DOHH2 (cell line): ENCODE measurements at regions not wholly inside any gene's neighbourhood (a gene's known extent, or its start where the extent isn't known, plus 50 kb on each side); places are given as distances from the start of the nearest gene placed in this dataset.

ENCODE experiments used
- H3F3A ChIP-seq: fragments of 200-600 bp; sonication (generic), shearing (Covaris generic); 2 replicates; pipeline ENCODE4 v1.6.0; 2016; ENCODE audit warnings: antibody characterized with exemption, mild to moderate bottlenecking; ENCODE audit not compliant: control insufficient read depth, insufficient read depth
- H3K27ac ChIP-seq: fragments of 200-600 bp; sonication (generic); 2 replicates; pipeline ENCODE4 v1.5.1; 2014; ENCODE audit warnings: low read depth, mild to moderate bottlenecking, low read length, moderate library complexity
- H3K27me3 ChIP-seq: fragments of 200-600 bp; sonication (generic); 2 replicates; pipeline ENCODE4 v1.6.1; 2014; ENCODE audit warnings: mild to moderate bottlenecking, low read length, mixed read lengths; ENCODE audit not compliant: control insufficient read depth
- H3K36me3 ChIP-seq: fragments of 200-600 bp; sonication (generic); 2 replicates; pipeline ENCODE4 v1.6.1; 2014; ENCODE audit warnings: mild to moderate bottlenecking, low read length, moderate library complexity, mixed read lengths; ENCODE audit not compliant: control insufficient read depth
- H3K4me1 ChIP-seq: fragments of 200-600 bp; sonication (generic); 2 replicates; pipeline ENCODE4 v1.6.1; 2014; ENCODE audit warnings: mild to moderate bottlenecking, low read length, mixed read lengths; ENCODE audit not compliant: control insufficient read depth
- H3K4me2 ChIP-seq: fragments of 200-600 bp; sonication (generic); 2 replicates; pipeline ENCODE4 v1.6.0; 2014; ENCODE audit warnings: mild to moderate bottlenecking, low read length, moderate library complexity
- H3K4me3 ChIP-seq: fragments of 200-600 bp; sonication (generic); 2 replicates; pipeline ENCODE4 v1.5.1; 2014; ENCODE audit warnings: mild to moderate bottlenecking, low read length, mixed read lengths
- H3K79me2 ChIP-seq: fragments of 200-600 bp; sonication (generic); 2 replicates; pipeline ENCODE4 v1.6.1; 2014; ENCODE audit warnings: mild to moderate bottlenecking, low read length, mixed read lengths; ENCODE audit not compliant: control insufficient read depth
- H3K9me2 ChIP-seq: fragments of 200-600 bp; sonication (generic); replicated peaks from 2 replicates; pipeline ENCODE4 v1.6.1; 2014; ENCODE audit warnings: mild to moderate bottlenecking, low read length, mixed read lengths; ENCODE audit not compliant: control insufficient read depth
- H3K9me3 ChIP-seq: fragments of 200-600 bp; sonication (generic); 2 replicates; pipeline ENCODE4 v1.6.1; 2014; ENCODE audit warnings: antibody characterized with exemption, low read length, mixed read lengths; ENCODE audit not compliant: control insufficient read depth, insufficient read depth
- H4K20me1 ChIP-seq: fragments of 200-600 bp; sonication (generic); 2 replicates; pipeline ENCODE4 v1.6.0; 2014; ENCODE audit warnings: low read depth, mild to moderate bottlenecking, antibody characterized with exemption, low read length, moderate library complexity; ENCODE audit not compliant: control insufficient read depth, insufficient read depth
- EZH2phosphoT487 ChIP-seq: fragments of 200-600 bp; sonication (generic); IDR thresholded peaks from 2 replicates; pipeline ENCODE4 v1.6.1; 2017; ENCODE audit warnings: borderline replicate concordance, mild to moderate bottlenecking, antibody characterized with exemption, low read length, moderate library complexity, mixed read lengths
- TF ChIP-seq, protein P1 (sequence below): fragments of 200-600 bp; sonication (generic); IDR thresholded peaks from one replicate; pipeline ENCODE4 v1.5.1; 2014; ENCODE audit warnings: antibody characterized with exemption, mild to moderate bottlenecking, low read depth, low read length; ENCODE audit not compliant: poor library complexity, severe bottlenecking

DNA sequence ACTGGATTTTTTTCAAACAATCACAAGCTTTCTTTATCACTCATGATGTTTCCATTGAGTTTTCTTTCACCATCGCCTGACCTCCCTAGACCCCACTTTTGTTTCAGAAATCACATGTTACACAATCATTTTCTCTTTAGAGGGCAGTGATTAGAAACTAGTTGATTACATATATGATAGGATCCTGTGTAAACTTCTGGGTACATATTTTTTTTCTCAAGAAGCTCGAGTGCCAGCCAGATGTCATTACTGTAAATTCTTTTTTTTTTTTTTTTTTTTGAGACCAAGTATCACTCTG is 62.4 kb upstream of the PSMA6 start:
- Histone ChIP-seq H3K4me2 (no peak overlapping the region), H3K4me1 (peaks cover 6% of the 10 kb centered on the region; the same call in 1 of the 2 replicates)

DNA sequence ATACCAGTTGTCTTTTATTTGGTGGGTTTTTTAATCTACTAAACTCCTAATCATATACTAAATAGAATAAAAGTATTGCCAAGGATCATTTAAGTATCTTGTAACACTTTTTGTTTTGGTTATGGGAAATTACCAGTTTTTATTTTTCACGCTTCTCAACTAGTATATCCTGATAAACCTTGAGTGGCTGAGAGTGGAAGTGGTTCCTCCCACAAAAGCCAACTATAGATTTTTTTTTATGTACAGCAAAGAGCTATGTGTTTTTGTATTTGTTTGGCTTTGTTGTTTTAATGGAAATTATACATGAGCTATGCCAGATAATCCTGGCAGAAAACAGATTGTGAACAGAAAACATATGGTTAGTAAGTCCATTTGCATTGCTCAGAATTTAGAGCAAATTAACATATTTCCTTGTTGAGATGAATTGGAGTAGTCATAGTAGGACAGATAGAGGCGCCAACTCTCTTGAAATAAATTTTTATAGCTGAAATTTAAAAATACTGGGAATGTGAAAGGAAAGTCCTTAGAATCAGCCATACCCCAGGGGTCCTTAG is 60.9 kb upstream of the PSMA6 start:
- Histone ChIP-seq H3K4me2 (no peak overlapping the region), H3K4me3 (no peak overlapping the region), H3K27ac (no peak overlapping the region)

More for the DNA sequence above, 62.4 kb upstream of the PSMA6 start:
- TF ChIP-seq, protein P1, sequence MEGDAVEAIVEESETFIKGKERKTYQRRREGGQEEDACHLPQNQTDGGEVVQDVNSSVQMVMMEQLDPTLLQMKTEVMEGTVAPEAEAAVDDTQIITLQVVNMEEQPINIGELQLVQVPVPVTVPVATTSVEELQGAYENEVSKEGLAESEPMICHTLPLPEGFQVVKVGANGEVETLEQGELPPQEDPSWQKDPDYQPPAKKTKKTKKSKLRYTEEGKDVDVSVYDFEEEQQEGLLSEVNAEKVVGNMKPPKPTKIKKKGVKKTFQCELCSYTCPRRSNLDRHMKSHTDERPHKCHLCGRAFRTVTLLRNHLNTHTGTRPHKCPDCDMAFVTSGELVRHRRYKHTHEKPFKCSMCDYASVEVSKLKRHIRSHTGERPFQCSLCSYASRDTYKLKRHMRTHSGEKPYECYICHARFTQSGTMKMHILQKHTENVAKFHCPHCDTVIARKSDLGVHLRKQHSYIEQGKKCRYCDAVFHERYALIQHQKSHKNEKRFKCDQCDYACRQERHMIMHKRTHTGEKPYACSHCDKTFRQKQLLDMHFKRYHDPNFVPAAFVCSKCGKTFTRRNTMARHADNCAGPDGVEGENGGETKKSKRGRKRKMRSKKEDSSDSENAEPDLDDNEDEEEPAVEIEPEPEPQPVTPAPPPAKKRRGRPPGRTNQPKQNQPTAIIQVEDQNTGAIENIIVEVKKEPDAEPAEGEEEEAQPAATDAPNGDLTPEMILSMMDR: peak; percentile 2
- no peak for TF ChIP-seq EZH2phosphoT487
- H3K36me3 ChIP-seq: no peaks in the 10 kb centered on the region
- H3K27ac ChIP-seq: no peak overlapping the region
- no peaks in the 10 kb centered on the region for H3F3A ChIP-seq
- H3K9me3 ChIP-seq: no peaks in the 10 kb centered on the region
- H3K27me3 ChIP-seq: no peaks in the 10 kb centered on the region
- H3K4me3 ChIP-seq: no peak overlapping the region
- no peaks in the 10 kb centered on the region for H4K20me1 ChIP-seq
- no peaks in the 10 kb centered on the region for H3K9me2 ChIP-seq
- H3K79me2 ChIP-seq: no peaks in the 10 kb centered on the region

DNA sequence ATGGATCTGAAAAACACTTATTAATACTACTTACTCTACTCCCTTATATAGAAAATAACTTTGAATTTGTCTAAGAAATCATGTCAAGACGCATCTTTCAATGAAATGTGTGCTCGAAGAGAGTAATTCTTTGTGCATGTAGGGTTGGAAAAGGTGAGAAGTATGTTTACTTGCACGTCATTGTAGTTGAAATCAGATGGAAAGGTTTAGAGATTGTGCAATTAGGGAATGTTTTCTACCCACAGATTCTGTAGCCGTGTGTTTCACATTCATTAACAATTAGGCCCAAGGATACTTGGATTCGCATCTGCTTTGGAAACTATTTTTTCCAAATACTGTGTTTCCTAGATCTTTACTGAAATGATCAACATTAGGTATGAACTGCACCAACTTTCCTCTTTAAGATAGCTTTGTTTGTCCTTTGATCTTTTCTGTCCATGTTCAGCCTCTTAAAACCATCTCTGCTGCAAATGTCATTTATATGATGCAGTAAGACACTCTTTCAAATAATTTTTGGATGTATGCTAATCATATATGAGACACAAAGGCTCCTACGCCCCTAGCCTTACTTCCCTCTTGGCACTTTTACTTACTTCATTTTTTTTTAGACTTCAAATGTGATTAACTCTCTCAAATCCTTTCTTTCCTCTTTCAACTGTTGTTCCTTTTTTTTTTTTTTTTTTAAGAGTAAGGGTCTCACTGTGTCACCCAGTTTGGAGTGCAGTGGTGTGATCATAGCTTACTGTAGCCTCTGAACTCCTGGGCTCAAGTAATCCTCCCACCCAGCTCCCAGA is 58.0 kb upstream of the PSMA6 start:
- Histone ChIP-seq H3K27ac (no peak overlapping the region), H3K4me2 (no peak overlapping the region)

More for the DNA sequence above, 60.9 kb upstream of the PSMA6 start:
- H3K9me3 ChIP-seq: no peaks in the 10 kb centered on the region
- TF ChIP-seq EZH2phosphoT487: no peak
- TF ChIP-seq, protein P1: no peak
- H3K4me1 ChIP-seq: peaks cover 6% of the 10 kb centered on the region; the same call in 1 of the 2 replicates
- no peaks in the 10 kb centered on the region for H3K36me3 ChIP-seq
- no peaks in the 10 kb centered on the region for H3F3A ChIP-seq
- no peaks in the 10 kb centered on the region for H4K20me1 ChIP-seq
- no peaks in the 10 kb centered on the region for H3K27me3 ChIP-seq
- H3K79me2 ChIP-seq: no peaks in the 10 kb centered on the region
- no peaks in the 10 kb centered on the region for H3K9me2 ChIP-seq

More for the DNA sequence above, 58.0 kb upstream of the PSMA6 start:
- Histone ChIP-seq H3F3A (no peaks in the 10 kb centered on the region), H3K4me1 (peaks cover 6% of the 10 kb centered on the region; the same call in 1 of the 2 replicates), H3K79me2 (no peaks in the 10 kb centered on the region), H3K4me3 (no peak overlapping the region), H3K9me2 (no peaks in the 10 kb centered on the region), H4K20me1 (no peaks in the 10 kb centered on the region), H3K27me3 (no peaks in the 10 kb centered on the region), H3K36me3 (no peaks in the 10 kb centered on the region), H3K9me3 (no peaks in the 10 kb centered on the region)
- TF ChIP-seq EZH2phosphoT487: no peak
- TF ChIP-seq, protein P1: no peak
